HG03159 (cell line): ENCODE measurements at regions not wholly inside any gene's neighbourhood (a gene's known extent, or its start where the extent isn't known, plus 50 kb on each side); places are given as distances from the start of the nearest gene placed in this dataset.
"Not testable (repeated sequence)": the region's sequence is repeated elsewhere in the genome, so short reads cannot be mapped to it uniquely, and the experiment has no call there.

Experiments
- ATAC-seq: cut with Tn5 transposase; IDR thresholded peaks from one replicate; pipeline ENCODE4 v1.9.1; 2021; ENCODE audit warnings: mild to moderate bottlenecking, moderate library complexity; ENCODE audit not compliant: unreplicated experiment

DNA sequence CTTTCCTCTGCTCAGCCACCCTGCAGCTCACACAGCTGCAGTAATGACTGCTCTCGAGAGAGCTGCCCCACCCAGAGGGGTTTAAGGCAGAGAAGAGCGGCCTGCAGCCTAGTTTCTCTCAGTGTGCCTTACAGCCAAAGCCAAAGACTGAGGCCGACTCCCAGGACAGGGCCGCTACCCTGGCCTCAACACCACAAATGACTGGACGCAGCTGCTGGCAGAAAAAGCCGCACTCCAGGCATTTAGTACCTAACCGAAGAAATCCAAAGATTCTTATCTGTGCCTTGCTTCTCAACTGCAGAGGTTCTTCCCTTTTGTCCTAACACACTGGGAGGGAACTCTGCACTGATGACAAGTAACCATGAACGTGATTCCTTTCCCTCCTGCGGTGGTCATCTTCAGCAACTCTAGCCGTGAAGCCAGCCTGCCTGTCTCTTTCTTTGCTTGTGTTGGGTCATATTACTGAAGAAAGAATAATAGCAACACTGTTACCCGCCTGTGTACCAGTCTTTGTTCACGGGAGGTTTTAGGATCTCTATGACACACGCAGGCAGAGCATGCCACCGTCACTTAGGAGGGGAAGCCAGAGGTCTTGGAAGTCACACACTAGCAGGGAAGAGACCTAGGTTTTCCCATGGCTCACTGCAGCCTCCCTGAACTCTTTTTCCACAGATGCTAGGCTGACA lies 202.7 kb downstream of the RHOU start:
- no peak for ATAC-seq

DNA sequence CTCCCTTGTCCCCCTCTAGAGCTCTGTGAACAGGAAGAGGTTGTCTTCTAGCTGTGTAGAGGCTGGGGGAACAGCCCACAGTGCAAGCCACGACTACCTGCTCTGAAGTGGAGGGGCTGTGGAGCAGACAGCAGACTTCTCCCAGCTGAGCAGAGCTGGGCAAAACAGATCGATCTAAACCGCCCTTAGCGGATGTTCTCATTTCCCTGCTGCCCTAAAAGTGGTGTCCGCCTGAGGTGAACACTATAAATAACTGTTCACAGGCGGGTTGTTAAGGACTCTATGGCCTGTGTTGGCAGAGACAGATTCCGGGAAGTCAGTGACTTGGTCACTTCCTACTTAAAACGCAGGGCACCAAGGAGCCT lies 203.2 kb downstream of the RHOU start:
- no peak for ATAC-seq

DNA sequence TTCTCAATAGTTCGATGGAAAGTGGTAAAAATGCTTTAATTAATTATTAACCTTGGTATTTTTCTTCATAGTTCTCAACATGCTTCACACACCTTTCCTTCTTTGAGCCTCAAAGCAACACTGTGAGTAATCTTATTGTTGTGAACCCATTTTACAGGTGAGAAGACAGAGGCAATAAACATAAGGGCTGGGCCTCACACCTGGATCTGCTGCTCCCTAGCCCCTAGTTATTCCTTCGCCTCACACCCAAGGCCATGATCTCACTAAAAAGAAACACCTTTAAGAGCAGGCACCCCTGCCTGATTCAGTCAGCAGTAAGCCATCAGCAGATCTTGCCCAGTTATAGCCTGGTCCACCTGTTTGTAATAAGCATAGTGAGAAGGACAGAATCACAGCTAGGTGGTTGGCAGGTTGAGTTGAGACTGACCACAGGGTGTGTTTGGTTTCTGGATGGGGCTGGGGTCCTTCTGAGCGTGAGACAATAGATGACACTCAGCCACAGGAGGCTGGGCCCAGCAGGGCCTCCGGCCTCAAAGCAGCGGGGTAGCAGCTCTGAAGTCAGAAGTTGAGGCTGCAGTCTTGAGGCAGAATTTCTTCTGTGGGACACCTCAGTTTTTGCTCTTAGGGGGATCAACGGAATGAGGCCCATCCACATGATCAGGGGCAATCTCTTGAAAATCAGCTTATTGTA lies 203.9 kb downstream of the RHOU start:
- no peak for ATAC-seq

DNA sequence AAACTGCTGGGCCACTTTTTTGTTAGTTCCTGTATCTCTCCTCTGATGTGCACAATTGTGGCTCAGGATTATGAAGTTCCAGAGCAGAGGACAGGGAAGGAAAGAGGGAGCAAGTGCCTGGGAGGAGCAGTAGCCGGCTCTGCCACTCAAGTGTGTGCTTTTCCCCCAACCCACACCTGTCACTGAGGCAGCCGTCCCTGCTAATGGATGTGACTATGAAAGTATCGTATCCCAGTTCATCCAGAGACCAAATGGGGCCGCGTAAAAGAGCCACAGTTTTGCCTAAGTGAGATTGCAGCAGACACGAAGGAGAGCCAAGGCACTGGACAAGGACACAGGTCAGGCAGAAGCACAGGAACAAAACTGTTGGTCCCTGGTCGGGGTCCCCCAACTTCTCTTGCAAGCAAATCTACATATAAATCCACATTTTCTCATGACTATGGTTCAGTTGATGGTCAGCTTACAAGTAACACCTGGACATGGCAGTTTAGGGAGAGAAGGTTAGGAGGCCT lies 204.7 kb downstream of the RHOU start:
- ATAC-seq = no peak

DNA sequence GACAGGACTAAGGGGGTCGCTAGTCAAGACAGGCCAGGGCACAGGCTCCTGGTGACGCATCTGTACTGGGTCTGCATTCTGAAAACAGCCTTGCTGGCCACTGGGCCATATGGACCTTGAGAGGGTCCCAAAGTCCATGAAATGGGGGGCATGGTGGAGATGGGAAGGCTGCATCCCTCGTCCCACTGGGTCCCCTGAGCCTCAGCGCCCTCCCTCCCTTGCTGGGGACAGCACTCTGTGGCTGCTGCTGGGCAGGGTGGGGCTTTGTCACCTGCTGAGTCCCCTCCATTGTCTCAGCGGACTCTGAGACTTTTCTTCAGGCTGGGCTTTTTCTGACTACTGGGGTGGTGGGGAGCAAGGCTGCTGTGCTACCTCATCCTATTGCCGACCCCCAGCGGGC lies 205.2 kb downstream of the RHOU start:
- ATAC-seq = no peak

DNA sequence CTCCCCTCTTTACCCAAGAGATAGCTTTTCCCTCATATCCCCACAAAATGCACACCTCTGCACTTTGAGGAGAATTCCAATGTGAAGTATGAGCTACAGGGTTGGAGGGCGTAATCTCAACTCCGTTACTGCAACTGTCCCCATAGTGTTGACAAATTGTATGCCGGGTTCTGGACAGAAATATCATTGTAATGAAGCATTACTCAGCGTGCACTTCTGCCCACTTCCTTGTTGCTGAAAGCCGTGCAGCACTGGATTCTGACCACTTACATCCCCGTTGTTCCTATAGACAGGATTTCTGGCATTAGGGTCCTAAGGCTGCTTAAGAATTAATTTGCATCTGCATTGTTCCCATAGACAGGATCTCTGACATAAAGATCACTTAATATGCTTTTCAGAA lies 205.6 kb downstream of the RHOU start:
- ATAC-seq = no peak

DNA sequence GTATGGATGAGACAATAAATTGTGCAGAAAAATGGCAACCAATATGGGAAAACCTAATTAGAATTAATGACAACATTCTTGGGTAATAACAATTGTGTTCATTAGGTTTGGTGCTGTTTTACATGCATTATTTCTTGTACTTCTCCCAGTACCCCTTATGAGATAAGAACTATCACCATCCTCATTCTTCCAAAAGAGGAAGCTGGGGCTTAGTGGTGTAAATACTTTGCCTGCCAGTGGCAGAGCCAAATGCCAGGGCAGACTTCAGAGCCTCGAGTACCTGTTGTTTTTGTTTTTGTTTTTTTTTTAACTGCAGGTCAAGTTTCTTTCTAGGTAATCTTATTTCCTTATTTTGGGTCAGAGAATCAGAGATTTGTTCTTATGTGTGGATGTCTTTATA lies 206.4 kb downstream of the RHOU start:
- ATAC-seq = no peak

DNA sequence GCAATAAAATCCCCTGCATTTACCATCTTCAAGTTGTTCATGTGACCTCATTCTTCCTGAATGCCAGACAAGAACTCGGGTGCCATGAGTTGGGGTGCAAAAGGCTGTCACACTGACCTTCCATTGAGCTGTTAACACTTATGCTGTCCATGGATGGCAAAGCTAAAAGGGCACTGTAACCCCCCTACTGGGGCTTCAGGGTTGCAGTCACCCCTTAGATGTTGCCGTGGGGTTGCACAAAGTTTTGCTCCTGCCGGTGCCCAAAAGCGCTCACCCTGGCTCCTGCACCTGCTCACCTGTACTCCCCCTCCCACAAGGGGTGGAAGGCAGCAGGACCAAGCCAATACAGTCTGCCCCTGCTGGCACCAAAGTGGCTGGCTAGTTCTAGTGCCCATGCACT lies 208.2 kb downstream of the RHOU start:
- ATAC-seq = no peak

DNA sequence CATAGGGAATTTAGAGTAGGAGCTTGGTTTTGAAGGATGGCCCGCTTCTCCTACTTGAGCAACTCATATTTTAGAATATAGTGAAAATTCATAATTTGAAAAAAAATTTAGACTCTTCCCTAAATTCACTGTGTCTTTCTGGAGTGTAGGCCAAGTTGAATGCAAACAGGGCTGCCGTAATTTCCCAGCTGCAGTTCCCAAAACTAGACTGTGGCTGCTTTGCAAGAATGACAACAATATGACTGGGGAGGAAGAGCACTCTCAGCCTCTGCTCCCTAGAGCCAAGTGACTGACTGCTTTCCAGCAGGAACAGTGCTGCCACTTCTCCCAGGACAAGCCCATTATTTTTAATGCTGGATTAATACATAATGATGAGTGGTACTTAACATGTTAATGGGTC lies 209.0 kb downstream of the RHOU start:
- ATAC-seq = no peak

DNA sequence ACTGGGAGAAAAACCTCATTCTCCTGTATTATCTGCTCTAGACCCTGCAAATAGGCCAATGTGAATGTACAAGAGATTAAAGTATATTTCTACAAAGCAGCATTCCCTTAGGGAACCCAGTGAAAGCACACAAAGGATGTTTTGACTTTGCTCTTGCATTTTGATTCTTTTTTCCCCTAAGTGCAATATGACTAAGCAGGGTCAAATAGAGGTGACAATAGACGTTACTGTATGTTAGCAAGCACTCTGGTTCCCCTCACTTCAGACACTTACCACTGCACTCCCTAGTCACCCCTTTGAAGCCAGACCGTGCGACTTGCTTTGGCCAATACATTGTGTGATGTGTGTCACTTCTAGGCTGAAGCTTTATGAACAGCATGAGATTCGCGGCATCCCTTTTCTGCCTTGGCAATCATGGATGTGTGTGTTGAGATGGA lies 209.7 kb downstream of the RHOU start:
- ATAC-seq = no peak

DNA sequence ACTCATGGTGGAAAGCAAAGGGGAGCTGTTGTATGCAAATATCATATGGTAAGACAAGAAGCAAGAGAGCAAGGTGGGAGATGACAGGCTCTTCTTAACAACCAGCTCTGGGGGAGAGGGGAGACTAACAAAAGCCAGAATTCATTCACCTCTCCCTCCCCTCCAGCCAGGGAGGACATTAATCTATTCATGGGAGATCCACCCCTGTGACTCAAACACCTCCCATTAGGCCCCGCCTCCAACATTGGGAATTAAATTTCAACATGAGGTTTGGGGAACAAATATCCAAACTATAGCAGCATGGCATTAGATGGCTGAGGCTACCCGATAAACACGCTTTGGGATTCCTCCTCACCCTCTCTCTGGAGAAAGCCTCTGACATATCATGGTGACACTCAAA lies 210.6 kb downstream of the RHOU start:
- no peak for ATAC-seq

DNA sequence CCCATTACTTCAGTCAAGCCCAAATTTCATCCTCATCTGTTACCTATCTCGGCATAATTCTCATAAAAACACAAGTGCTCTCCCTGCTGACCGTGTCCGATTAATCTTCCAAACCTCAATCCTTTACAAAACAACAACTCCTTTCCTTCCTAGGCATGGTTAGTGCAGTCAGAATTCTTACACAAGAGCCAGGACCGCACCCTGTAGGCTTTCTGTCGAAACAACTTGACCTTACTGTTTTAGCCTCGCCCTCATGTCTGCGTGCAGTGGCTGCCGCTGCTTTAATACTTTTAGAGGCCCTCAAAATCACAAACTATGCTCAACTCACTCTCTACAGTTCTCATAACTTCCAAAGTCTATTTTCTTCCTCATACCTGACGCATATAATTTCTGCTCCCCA lies 214.3 kb downstream of the RHOU start:
- not testable (repeated sequence) for ATAC-seq

DNA sequence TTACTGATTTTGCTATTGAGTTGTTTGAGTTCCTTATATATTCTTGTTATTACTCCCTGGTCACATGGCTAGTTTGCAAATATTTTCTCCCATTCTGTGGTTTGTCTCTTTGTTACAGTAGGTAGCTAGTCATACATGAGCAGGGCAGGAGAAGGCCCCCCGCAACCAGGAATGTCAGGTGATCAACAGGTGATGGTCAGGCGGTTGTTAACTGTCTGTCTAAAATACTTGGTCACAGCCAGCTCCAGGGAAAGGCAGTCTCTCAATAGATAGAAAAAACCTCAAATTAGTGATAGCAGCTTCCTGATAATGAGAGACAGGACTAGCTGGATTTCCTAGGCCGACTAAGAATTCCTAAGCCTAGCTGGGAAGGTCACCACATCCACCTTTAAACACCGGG lies 217.9 kb downstream of the RHOU start:
- no peak for ATAC-seq

DNA sequence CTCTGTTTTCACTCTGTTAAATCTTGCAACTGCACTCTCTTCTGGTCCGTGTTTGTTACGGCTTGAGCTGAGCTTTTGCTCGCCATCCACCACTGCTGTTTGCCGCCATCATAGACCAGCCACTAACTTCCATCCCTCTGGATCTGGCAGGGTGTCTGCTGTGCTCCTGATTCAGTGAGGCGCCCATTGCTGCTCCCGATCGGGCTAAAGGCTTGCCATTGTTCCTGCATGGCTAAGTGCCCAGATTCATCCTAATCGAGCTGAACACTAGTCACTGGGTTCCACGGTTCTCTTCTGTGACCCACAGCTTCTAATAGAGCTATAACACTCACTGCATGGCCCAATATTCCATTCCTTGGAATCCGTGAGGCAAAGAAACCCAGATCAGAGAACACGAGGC lies 218.5 kb downstream of the RHOU start:
- ATAC-seq = not testable (repeated sequence)

DNA sequence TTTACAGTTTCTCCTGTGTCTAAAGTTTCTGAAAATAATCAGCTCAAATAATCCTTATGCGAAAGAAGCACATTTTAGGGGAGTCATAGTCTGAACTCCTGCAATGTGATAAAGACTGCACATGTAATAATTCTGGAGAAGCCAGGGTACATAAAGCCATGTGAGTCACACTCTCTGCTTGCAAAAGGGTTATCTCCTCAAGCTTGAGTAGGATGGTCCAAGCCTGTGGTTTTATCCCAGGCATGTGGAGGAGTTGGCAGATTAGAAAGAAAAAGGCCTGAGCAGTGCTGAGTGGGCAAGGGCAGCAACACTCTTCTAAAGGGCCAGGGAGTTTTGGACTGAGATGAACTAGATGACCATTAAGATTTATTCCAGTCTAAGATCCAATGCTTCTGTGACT lies 220.4 kb downstream of the RHOU start:
- no peak for ATAC-seq

DNA sequence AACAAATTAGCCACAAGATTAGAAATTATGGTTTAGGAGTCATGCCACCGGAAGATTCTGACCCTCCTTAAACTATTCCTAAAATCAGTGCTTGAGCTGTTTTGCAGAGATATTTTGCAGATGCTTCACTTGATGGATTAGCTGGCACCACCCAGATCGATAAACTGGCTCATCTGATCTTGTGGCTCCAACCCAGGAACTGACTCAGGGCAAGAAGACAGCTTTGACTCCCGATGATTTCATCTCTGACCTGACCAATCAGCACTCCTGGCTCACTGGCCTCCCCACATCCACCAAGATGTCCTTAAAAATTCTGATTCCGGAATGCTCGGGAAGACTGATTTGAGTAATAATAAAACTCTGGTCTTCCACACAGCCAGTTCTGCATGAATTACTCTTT lies 221.6 kb downstream of the RHOU start:
- ATAC-seq = no peak

DNA sequence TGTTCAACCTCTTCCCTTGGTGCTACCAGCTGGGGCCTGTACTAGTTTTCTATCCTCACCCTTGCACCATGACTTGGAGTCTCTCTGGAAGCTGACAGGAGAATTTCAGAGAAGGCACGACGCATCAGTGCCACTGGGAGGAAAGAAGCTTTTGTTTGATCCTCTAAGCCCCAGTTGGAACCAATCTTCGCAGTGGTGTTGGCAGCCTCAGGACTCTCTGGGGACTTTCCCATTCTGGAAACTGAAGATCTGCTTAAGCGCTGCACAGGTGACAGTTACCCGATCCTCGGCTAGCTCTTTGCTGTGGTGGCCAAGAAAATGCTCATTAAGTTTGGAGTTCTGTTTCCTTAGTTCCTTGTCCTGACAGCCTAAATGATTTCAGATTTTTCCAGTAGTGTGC lies 222.3 kb downstream of the RHOU start:
- ATAC-seq = no peak

DNA sequence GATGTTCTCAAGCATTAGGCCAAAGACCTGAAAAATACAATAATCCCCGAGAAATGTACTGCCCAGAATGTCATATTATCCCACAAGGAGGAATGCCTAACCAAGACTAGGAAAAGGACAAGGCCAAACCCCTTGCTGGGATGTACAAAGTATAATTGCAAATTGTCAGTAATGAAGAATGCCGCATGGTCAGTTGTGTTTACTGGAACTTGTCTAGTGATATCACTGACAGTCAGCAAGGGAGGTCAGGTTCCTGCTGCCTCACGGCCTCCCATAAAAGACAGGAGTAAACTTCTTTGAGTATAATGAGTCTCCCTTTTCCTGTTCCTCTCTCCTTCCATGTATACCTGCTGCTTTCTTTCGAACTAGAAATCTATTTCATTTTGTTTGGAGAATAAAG lies 222.8 kb downstream of the RHOU start:
- ATAC-seq = no peak

DNA sequence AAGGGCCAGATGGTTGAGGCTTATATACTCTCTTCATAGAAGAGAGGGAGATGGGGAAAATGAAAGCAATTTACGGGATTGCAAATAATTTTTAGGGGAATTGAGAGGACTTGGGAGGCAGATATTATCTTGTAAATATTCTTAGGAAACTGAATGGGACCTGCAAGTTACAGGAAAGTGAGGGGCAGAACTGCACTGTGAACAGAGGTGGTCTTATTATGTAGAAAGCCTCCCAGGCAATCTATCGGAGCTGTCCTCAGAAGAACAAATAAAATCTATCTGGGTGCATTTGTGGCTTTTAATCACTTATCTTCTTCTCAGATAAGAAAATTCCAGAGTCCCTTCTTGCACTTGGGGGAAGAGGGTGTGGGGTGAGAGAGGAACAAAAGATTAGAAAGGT lies 223.5 kb downstream of the RHOU start:
- ATAC-seq = no peak

DNA sequence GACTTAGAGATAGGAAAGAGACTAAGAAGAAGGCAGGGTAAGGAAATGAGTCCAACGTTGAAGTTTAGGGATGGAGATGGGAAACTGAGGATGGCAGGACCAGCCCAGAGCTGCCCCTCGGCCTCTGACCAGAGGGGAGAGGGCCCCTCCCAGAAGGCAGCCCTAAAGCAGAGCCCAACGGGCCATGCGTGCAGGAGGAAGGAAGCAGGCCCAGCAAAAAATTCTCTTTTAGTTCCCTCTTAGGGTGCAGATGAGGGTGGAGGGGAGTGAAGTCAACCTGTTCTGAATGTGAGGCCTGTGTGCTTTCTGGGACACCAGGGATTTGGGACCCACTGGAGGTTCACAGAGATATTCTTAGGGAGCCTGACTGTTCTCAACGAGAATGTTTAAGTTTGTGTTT lies 225.4 kb downstream of the RHOU start:
- ATAC-seq = no peak

DNA sequence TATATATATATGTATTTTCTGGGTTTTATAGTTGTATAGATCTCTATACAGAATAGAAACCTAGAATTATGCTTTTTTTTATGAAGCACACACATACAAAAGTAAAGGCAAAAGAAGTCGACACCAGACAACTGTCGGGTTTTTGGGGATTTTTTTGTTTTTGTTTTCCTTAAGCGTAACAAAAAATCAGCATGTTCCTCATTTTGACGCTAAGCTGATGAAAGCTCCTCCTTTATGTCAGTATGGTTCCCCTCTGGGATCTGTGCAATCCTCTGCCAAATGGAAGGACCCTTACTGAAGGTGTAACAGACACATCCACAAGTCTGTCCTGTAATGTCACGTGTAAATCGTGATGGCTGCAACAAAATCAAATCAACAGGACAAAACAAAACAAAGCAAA lies 226.2 kb downstream of the RHOU start:
- no peak for ATAC-seq

DNA sequence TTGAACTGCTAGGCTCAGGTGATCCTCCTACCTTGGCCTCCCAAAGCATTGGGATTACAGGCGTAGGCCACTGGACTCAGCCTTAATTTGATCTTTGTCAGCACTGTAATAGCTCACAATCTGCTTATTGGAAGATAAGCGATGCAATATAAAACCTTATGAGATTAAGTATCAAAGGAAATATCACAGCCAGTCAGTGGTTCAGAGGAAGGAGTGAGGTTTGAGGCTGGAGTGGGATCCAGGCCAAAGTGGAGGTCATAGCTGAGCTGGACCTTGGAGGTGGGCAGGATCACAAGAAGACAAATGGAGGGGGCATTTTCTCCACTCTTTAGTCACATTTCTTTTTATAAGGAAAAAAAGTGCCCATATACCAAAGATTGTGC lies 228.5 kb downstream of the RHOU start:
- ATAC-seq = no peak
